ENCODE measurements at regions not wholly inside any gene's neighbourhood (a gene's known extent, or its start where the extent isn't known, plus 50 kb on each side); places are given as distances from the start of the nearest gene placed in this dataset.

GRCh38 chr9:78848061-78848460 is 551.1 kb downstream of the PSAT1 start:
- no peak for DNase-seq (ENCODE audit: extremely low read depth in 1 of 2, low read depth in 1 of 2)

DNA sequence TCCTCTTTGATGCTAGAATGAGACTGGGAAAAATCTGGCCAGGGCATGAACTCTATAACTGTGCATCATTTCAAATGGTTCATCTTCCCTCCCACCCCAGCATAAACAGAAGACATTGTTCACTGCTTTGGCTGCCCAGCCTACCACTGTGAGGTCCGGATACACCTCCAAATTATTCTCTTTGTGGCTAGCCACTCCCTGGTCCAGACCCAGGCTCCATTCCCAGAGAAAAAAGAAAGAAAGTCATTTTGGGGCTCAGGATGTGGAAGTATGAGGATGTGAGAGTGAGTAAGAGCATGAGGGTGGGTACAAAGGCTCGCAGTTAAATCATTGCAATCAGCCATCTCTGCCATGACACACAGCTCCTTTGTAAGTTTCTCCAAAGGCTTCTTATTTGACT is 559.2 kb downstream of the PSAT1 start:
- DNase-seq (ENCODE audit: extremely low read depth in 1 of 2, low read depth in 1 of 2): no peak

GRCh38 chr9:78856781-78857180 is 559.9 kb downstream of the PSAT1 start:
- no peak for DNase-seq (ENCODE audit: extremely low read depth in 1 of 2, low read depth in 1 of 2)

DNA sequence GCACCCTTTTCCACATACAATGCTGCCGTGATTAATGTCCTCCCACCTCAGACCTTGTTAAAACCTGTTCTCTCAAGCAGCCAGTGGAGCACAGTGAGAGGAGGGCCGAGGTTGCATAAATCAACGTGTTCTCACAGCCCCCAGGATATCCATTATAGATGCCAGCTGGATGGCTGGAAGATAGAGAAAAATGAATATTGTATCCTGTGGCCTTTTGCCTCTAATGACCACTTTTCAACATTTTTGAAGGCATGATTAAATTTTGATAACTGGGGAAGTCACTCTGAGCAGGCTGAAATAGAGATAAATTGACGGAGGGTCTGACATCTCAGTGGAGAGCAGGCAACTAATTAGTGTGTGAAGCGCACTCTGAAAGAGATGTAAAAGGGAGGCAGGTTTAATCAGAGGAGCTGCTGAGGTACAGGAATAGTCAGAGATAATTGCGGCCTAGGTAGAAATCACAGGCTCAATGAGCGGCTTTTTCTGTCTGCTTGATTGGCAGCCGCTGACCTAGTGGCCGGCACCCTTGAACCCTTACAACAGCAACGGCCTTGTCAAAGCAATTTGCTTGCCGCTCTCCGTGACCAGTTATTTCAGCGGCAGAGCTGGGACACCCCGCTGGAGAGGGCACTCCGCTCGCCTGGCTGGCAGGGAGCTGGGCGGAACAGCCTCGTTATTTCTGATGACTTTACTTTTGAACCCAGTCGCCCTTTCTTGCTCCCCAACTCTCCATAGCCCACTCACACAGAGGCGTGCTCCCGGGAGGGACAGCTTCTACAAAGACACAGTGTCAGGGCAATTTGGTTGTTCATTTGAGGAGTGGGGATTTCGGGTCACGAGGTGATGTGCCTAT is 560.7 kb downstream of the PSAT1 start:
- no peak for DNase-seq (ENCODE audit: extremely low read depth in 1 of 2, low read depth in 1 of 2)

DNA sequence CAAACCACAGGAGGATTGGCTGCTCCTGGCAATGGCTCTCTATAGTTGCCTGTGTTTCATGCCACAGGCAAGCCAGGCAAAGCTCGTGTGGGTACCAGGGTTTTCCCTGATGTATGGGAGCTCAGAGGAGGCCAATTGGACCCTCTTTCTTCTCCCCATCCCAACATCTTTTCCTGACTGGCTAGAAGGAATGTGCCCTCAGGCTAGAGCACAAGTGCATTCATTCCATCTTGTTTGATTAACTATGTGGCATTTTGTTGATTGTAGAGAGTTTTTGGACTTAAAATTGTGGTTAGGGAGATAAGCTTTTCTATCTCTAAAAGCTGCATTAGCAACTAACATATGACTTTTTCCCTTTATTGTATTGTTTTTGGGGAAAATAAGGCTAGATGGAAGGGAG is 561.3 kb downstream of the PSAT1 start:
- no peak for DNase-seq (ENCODE audit: extremely low read depth in 1 of 2, low read depth in 1 of 2)

DNA sequence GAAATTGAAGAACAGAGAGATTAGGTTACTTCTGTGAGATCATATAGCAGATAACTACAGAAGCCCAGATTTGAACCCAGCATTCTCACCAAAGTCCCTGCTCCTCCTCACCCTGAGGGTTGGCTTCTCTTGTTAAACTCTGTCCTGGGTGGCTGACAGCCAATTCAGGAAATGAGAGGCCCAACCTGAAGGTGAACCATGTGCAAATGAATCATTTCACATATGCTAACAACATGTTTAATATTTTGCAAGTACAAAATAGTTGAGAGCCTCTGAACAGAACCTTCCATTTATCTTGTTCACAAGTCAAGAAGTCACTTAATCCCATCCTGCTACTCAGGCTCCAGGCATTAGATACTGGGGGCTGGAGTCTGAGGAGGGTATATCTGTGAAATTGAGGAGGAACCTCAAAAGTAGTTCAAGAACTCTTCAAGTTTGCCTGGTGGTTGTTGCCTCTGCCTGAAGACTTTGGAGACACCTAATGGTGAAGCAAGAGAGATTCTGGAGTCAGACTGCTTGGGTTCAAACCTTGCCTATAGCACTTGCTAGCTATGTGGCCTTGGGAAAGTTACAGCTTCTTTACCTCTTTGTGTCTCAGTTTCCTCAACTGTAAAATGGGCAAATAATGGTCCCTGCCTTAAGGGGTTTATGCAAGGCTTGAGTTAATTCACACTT is 564.0 kb downstream of the PSAT1 start:
- DNase-seq (ENCODE audit: extremely low read depth in 1 of 2, low read depth in 1 of 2): no peak

GRCh38 chr9:78863531-78863930 is 566.6 kb downstream of the PSAT1 start:
- no peak for DNase-seq (ENCODE audit: extremely low read depth in 1 of 2, low read depth in 1 of 2)

DNA sequence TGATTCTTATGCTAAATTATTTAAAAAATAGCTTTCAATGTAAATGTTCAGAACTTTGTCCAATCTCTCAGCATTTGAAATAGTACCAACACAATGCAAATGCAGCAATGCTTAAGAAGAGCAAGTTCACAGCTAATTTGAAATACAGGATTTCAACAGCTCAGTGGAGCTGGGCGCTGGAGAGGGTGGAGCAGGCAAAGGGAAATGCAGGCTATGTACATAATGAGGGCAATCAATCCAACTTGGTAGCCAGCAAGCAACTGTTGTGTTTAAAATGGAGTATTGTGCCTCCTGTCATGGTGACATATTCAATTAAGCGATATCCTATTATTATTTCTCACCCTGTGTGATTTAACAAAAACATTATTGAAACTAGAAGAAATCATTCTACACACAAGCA is 568.8 kb downstream of the PSAT1 start:
- no peak for DNase-seq (ENCODE audit: extremely low read depth in 1 of 2, low read depth in 1 of 2)

DNA sequence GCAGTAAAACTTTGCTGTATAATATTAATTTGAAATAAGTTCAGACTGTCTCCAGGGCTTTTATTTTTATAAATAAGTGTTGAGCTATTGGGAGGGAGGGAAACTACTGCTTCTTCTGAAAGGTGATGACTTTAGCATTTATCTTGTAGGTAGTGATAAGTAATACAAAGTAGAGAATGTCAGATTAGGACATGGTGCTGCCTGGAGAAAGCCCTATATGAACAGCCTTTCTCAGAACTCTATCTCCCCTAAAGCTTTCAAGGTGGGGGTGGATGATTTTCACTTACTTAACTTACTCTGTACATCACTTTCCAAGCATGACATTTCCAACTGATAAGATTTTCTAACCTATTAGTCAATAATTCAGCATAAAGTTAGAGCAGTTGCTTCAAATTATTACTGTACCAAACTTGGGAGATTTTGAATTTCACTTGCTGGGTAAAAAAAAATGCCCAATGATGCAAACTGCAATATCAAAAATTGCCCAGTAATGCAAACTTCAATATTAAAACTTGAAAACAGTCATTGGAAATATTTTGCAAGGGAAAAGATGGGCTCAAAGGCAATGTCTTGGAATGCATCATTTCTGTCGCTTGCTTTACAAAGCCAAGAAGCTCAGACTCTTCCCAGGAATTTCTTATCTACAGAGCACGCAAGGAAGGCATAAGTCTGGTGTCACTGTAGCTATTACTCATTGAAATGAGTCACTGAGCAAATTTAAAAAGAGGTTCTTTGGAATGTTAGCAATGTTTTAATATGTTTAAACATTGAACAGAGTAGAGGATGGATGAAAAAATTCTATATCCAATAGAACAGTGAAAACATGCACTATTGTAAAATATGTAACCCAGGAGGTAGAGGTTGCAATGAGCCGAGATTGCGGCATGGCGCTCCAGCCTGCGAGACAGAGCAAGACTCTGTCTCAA is 569.5 kb downstream of the PSAT1 start:
- no peak for DNase-seq (ENCODE audit: extremely low read depth in 1 of 2, low read depth in 1 of 2)

DNA sequence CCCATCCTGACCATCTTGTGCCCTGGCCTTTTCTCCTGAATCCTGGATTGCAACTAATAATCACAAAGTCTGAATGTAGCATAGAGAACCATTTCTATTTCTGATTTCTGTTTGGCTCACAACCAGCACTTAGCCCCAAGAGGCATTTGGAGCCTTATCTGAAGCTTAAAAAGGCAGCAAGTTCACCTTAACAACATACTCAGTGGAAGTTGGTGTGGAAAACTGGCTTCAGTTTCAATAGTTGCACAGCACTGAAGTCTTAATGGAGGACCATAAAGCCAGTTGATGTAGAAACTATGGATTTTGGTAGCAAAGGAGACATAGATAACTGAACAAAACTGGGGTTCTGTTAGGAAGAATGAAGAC is 574.1 kb downstream of the PSAT1 start:
- DNase-seq (ENCODE audit: extremely low read depth in 1 of 2, low read depth in 1 of 2): no peak

DNA sequence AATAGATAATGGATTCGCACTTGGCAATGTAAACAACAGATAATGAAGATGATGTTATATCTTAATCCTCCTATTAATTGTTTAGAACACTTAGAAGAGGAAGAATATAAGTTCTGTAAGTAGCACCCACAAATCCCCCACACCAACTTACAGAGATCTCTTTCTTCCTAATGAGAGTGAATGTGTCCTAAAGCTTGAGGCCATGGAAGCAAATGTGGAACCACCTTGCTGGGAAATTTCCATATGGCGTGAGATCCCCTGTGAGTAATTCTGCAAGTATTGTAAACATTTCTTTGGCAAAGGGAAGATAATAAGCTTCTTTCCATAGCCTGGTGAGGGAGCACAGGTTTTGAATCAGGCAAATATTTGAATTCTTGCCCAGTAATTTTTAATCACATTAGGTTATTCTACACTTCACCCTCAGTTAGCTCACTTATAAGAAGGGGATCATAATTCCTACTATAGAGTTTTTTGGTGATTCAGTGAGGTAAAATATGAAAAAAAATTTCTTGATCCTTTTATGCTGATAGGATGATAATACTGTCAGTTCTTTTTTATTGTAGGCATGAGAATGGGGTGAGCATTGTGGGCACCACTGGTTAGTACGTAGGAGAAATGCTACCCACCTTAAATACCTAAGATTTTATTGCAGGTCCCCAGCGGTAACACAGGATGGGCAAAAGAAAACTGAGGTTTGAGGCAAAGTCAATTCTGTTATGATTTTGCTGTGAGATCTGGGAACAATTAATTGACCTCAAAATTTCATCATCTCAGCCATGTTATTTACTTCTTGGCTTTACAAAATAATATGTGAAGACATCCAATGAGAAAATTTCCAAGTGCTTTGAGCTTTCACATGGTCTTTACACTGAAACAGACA is 574.8 kb downstream of the PSAT1 start:
- no peak for DNase-seq (ENCODE audit: extremely low read depth in 1 of 2, low read depth in 1 of 2)

DNA sequence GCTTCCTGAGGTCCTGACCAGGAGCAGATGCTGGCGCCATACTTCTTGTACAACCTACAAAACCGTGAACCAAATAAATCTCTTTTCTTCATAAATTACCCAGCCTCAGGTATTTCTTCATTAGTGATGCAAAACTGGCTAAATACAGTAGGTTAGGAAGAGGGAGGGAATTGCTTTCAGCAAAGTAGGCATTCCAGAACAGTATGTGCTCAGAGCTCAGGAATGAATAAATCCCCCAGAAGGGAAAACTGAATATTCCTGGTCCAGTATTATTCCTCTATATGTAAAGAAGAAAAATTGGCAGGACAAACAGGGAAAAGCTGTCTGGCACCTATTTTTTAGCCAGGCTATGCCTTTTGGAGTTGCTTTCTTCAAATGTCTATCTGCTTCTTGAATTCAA is 577.1 kb downstream of the PSAT1 start:
- DNase-seq (ENCODE audit: extremely low read depth in 1 of 2, low read depth in 1 of 2): no peak

GRCh38 chr9:78879324-78880100 is 582.6 kb downstream of the PSAT1 start:
- DNase-seq (ENCODE audit: extremely low read depth in 1 of 2, low read depth in 1 of 2): no peak

GRCh38 chr9:78881295-78881694 is 584.4 kb downstream of the PSAT1 start:
- DNase-seq (ENCODE audit: extremely low read depth in 1 of 2, low read depth in 1 of 2): no peak

DNA sequence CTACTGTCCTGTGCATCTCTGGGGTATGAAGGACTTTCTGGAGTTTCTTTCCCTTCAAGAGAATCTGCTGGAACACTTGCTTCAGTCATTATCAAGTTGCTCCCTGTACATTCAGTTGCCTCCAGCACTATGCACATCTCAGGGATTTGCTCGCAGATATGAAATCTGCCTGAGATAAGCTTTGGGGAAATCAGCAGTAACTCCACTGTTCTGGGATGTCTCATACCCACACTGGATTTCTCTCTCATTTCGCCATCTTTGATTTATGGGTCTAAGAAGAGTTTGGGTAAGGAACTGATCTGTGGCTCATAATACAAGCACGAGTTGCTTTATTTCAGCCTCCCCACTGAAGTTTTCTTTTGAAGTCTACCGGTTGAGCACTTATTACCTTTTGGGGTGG is 585.6 kb downstream of the PSAT1 start:
- no peak for DNase-seq (ENCODE audit: extremely low read depth in 1 of 2, low read depth in 1 of 2)

DNA sequence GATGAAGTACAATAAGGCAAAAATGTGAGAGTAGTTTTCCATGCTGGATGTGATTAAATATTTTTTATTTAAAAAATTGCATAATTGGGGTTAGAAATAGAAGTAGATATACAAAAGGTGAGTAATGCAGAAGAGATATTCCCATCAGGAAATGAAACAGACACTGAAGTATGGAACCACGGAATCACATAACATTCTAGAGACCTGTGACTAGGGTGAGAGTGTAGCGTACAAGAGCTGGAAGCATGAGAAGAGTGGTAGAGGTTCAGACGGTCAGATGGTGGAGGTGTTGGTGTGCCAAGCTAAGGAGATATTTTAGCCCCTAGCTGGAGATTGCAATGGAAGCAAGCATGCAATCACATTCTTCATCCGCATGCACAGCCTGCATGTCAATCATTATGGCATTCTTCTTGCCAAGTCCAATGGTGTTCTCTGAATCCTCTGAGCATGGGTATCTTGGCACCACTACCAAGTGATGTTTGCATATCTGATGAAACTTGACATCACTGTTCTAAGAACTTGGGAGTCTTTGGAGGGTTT is 587.8 kb downstream of the PSAT1 start:
- DNase-seq (ENCODE audit: extremely low read depth in 1 of 2, low read depth in 1 of 2): no peak

- DNase-seq (ENCODE audit: extremely low read depth in 1 of 2, low read depth in 1 of 2): no peak
Observed at GRCh38 chr9:78892182-78892581, 595.3 kb downstream of the PSAT1 start.

DNA sequence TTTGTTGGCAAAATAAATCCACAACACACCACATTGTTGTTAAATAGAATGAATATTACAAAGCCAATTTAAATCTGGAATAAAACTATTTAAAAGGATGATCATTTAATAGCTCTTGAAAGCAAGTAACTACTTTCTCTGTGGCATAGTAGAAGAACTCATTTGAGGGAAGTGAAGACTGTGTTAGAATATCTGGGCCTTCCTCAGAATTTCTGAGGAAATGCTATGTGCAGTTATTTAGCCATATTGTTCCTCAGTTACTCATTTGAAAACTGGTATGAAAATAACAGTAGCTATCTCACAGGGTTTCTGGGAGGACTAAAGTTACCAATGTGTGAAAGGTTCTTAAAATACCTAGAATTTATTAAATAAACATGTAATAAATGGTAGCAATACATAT is 595.8 kb downstream of the PSAT1 start:
- no peak for DNase-seq (ENCODE audit: extremely low read depth in 1 of 2, low read depth in 1 of 2)

DNA sequence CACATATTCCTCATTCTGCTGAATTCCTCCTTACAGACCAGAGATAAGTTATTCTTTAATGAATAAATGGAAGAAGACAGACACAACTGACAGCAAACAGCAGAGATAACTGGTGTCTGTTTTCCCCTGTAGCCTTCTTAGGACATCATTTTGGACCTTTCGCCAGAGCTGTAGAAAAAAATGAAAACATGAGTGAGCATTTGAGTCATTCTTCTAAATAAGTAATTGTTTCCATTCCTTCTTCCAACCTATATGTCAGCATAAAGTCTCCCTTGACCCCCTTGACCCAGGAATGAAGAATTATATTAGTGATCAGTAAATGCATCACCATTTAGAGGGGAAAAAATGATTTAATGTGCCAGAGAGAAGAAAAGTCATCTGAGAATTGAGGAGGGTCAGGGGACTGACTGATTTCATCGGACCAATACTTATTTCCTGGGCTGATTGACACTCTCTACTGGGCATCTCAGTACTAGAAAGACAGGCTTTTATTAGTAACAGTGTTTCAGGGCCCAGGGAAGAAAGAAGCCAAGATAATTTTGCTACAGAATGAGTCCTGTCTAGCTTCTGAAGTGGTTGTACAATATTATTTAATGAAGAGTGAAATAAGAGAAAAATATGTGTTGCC is 597.0 kb downstream of the PSAT1 start:
- DNase-seq (ENCODE audit: extremely low read depth in 1 of 2, low read depth in 1 of 2): no peak

Data from activated CD8-positive, alpha-beta memory T cell treated with anti-CD3 and anti-CD28 coated beads for 1 hour (primary cell).